GM12892 (cell line): ENCODE measurements at regions not wholly inside any gene's neighbourhood (a gene's known extent, or its start where the extent isn't known, plus 50 kb on each side); places are given as distances from the start of the nearest gene placed in this dataset.

Experiments
- POLR2A ChIP-seq: IDR thresholded peaks from 2 replicates; pipeline ENCODE4 v1.6.1; 2011; ENCODE audit warnings: low read depth, low read length, control low read depth
- POLR2AphosphoS5 ChIP-seq: IDR thresholded peaks from 2 replicates; pipeline ENCODE4 v1.6.1; 2011; ENCODE audit warnings: low read depth, low read length, control low read depth

DNA sequence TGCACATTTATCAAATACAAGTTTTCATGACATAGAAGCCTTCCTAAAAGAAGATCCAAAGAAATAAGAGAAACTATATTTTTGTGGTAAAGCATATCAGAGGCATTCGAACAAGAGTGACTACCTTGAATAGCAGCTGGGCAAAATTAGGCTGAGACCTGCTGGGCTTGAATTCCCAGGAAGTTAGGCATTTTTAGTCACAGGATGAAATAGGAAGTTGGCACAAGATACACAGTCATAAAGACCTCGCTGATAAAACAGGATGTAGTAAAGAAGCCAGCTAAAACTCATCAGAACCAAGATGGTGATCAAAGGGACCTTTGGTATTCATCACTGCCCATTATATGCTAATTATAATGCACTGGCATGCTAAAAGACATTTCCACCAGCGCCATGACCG, 1302.3 kb upstream of the NRXN1 start:
- TF ChIP-seq POLR2A: no peak
- TF ChIP-seq POLR2AphosphoS5: no peak
